HG02588 (cell line): ENCODE measurements at regions not wholly inside any gene's neighbourhood (a gene's known extent, or its start where the extent isn't known, plus 50 kb on each side); places are given as distances from the start of the nearest gene placed in this dataset.

Experiments used
- ATAC-seq: cut with Tn5 transposase; IDR thresholded peaks from one replicate; pipeline ENCODE4 v1.9.1; 2021; ENCODE audit warnings: mild to moderate bottlenecking, moderate library complexity; ENCODE audit not compliant: unreplicated experiment

DNA sequence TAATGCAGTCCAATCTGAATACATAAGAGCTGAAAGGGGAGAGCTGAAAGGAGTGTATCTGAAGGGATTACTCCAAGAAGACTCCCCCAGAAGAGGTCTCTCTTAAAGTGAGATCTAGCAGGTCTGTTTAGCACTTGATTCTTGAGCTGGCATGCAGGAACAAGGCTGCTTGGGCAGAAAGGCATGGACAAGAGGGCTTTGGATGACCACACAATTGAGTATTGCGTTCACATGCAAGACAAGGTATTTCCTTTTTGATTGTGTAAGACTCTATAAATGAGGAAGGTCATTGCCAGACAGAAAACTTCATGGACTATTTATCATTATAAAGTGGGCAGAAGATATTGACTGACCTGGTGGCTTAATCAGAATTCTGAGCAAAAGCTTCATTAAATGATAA is 145.5 kb upstream of the AFF2 start:
- no peak for ATAC-seq

DNA sequence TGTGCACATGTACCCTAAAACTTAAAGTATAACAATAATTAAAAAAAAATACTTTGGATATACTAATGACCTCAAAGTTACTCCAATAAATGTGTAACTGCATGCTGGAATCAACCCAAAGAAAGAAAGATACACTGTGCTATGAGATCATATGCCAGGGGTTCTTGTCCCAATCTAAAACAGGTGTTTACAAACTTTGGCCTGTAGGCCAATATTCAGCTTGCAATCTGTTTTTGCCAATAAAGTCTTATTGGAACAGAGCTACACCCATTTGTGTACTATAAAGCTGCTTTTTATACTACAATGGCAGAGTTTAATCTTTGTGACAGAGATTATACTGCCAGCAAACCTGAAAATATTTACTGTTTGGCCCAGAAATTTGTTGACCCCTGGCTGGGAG is 138.8 kb upstream of the AFF2 start:
- ATAC-seq: no peak

DNA sequence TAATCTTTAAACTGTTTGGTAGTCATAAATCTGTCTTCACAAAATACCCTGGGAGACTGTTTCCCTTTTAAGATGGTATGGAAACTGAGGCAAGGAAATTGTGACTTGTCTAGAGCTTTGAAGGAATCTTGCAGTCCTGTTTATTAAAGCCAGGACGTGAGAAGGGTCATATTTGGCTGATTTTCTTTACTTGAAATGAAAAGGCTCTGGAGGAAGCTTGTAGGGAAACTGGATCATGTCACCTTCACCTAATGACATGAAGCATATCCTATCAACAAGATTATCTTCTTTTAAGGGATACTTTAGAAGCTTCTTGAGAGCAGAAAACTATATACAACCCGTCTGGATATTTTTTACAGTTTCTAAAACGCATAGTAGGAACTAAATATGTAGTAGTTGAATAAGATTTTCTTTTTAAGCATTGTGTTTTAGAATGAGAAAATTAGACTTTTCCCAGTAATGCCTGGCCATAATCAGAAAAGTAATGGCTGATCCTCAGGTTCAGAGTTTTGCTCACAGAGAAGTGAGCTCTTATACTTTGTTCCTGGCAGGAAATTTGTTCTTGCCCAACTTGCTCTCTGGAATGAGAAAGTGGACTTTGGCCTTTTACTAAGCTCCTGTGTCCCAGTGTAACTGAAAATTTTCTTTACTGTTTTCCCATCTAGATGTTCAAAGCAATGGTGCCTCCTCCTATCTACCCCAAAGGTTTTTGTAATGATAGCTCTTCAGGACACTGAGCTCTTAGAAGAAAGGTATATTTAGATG is 136.8 kb upstream of the AFF2 start:
- no peak for ATAC-seq

DNA sequence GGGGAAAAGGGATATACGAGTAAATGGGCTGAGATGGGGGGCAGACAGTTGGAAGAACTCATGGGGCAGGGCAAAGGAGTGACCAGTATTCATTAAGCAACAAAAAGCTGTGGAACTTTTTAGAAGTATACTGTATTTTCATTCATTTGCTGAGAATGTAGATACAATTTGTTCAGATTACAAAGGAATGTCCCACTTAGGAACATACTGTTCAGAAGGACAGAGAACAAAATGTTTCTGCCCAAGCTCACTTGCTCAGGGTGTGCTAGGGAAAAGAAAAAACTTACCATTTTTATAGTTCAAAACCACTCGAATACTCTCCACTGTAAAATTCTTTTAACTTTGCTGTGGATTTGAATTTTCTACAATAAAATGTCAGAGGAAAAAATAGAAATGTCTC is 135.2 kb upstream of the AFF2 start:
- no peak for ATAC-seq

DNA sequence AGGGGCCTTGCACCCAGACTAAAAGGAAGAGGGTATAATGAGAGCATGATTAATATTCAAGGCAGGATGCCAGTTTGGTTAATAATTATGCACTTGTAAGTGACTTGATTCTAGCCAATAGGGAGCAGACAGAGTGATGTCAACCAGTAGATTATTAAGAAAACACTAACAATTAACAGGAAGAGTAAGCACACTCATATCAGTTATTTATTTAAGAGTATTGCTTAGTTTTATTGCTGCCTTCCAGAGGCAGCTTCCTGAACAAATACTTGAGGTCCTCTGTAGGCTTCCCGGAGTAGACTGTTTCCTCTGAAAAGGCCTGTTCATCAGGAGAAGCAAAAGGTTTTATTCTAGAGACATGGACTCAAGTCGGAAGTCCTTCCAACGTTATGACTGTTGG is 129.1 kb upstream of the AFF2 start:
- no peak for ATAC-seq

DNA sequence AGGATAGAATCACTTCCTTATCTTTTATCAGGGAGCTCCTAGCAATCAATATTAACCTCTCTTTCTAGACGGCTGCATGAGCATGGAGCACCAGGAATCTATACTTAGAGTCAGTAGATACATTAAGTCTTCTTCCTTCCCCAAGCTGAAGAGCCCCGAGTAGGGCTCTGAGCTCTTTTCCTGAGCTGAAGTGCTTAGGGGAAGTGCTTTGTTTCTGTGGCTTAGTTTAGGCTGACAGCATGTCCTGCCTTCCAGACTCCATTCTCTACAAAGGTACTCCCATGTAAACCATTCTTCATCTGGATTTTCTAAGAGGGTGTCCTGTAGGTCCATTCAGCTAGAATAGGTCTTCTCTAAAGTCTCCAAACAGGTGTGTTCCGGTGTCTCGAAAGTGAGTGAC is 127.5 kb upstream of the AFF2 start:
- no peak for ATAC-seq

DNA sequence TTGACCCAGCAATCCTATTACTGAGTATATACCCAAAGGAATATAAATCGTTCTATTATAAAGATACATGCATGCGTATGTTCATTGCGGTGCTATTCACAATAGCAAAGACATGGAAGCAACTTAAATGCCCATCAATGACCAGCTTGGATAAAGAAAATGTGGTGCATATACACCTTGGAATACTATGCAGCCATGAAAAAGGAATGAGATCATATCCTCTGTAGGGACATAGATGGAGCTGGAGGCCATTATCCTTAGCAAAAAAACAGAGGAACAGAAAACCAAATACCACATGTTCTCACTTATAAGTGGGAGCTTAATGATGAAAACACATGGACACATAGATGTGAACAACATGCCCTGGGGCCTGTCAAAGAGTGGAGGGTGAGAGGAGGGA is 124.1 kb upstream of the AFF2 start:
- no peak for ATAC-seq

DNA sequence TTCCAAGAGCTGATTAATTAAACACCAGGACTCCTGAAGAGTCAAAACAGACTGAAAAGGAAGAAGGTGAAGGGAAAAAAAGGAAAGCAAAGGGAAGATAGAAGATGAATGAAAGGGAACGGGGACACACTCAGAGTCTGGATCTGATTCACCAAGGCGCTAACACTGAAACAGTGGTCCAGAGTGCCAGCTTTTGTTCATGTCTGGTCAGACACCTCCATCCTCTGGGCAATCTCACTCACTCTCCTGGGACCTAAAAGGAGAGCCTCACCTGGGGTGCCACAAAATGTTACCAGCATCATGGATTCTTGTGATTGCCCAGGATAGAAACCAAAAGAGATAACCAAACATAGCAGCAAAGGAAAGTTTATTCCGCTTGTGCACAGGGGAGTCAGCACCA is 120.3 kb upstream of the AFF2 start:
- peak; percentile 6 for ATAC-seq

DNA sequence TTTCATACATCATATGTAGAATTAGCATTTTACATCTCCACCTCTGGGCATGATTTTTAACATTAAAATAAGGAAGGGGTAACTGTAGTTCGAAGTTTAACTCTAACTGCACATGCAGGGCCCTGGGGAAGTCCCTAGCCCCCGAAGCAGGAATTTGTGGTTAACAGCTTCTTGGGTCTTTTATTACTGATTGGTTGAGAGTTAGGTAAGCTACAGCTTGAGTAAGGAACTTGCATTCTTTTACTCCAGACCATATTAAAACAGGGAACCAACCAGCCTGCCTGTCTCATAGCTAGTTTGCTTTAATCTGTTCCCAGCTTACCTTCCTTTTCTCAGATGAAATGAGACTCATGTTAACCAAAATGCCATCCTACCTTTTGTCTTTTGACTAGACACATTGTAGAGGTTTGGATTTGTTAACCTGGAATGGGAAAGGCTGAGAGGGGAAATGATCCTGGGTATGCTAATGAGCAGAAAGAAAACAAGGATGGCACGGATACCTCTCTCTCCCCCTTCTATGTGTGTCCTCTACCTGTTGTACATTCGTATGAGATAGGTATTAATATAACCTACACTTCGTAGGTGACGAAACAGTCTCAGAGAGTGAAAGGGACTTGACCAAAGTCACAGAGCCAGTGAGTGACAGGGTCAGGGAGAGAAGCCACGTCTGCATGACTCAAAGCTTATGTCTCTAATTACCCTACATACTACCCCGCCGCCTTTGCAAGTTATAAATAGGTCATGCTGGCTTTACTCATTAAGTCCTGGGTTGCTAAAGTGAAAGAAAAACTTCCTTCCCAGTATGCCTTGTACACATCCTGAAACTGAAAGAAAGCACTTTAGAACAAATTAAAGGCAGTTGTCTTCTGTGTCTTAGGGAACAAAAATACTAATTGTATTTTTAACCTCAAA is 119.5 kb upstream of the AFF2 start:
- peak; percentile 92 for ATAC-seq

DNA sequence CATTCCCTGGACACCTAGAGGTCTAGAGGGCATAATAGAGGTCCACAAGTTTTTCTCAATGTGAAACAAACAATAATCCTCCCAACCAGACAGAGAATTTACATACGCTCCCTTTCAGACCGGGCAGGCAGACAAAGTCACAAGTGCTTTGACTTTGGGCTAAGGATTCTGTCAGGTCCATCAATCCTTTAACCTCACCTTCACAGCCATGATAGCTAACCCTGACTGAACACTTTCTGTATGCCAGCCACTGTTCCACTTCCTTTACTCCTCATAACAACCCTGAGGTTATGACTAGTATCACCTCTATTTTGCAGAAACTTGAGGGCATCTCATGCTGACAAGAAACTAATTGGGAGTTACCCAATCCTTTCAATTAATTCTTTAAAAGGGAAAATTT is 118.8 kb upstream of the AFF2 start:
- peak; percentile 29 for ATAC-seq

DNA sequence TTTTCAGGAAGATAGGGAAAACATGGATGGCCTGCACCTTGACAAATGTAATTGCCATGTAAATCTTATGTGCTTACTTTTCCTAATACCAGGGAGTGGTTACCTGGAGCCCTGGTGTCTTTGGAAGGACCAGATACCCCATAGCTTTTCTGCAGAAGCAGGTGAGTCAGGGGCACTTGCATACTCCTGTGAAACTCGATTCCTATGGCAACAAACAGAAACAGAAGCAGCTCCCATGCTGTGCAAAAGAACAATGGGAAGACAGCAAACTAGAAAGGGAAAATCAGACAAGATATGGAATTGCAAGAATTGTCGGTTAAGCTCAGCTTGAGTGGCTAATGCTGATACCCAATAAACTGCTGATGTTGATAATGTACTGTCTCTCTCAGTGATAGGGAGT is 117.4 kb upstream of the AFF2 start:
- ATAC-seq: no peak

DNA sequence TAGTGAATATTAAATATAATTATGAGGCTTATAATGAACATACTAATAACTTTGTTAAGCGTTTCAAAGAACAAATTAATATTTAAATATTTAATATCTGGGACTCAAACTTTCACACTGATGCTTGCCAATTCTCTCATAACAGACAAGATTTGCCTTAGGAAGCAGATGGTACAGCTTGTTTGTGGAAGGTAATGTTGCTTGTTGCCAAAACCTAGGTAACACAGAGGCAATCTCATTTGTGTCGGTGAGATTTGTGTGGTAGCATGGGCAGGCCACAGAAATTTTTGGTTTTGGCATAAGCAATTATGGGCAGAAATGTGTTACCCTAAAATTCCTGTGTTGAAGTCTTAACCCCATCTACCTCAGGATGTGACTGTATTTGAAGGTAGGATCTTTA is 114.9 kb upstream of the AFF2 start:
- ATAC-seq: no peak

DNA sequence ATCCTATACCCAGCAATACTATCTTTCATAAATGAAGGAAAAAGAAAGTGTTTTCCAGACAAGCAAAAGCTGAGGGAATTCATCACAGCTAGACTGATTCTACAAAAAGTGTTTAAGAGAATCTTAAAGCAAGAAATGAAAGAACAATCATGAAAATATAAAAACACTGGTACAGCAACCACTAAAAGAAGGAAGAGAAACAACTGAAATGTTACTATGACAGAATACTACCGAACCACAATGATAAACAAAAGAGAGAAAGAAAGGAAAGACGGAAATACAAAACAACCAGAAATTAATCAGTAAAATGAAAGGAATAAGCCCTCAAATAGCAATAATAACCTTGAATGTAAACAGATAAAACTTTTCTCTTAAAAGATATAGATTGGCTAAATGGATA is 110.8 kb upstream of the AFF2 start:
- no peak for ATAC-seq

DNA sequence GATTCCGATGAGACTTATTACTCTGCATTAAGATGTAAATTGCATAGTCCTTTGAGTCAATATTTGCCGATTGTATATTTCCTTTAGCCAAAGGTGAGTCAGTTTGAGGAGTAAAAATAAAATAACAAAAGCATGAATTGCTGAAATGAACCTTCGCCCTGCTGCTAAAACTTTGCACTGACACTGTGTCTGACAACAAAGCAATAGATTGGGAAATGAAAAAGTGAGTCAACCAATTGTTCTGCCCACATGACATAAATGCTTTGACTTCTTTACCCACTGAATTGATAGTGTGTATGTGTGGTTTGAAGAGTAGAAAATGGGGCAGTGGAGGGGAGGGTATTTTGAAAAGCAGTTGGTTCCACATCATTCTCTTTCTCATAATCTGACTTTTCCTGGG is 88.4 kb upstream of the AFF2 start:
- ATAC-seq: no peak

DNA sequence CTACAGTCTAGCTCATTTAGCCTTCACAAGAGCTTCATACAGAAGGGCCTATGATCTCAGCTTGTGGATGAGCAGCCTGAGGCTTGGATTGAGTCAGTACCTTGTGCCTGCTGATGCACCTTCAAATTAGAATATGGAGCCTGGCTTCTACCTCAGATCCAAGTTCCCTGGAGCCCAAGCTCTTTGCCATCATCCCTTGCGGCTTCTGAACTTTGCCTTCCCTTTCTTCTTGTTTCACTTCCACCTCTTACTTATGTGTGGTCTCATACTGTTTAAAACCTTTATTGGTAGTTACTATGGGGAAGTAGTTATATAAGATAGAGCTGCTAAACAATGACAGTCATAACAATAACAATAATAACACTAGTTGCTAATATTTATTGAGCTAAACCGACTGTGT is 84.3 kb upstream of the AFF2 start:
- no peak for ATAC-seq

DNA sequence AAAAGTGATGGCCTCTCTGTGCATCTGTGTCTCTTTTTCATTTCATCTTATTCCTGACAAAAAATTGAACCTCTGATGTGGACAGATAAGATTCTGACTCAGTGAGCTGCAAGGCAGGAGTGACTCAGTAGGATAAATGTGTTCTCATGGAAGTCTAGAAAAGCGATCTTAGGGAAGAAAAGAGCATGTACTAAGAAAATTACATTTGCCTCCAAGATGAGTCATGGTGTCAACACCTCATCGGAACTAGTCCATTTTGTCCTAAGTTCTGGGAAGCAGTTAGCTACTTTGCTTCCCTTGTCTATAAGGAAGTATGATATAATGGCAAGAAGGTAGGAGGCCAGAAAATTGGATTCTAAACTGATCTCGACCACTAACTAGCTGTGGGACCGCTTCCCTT is 83.5 kb upstream of the AFF2 start:
- no peak for ATAC-seq

DNA sequence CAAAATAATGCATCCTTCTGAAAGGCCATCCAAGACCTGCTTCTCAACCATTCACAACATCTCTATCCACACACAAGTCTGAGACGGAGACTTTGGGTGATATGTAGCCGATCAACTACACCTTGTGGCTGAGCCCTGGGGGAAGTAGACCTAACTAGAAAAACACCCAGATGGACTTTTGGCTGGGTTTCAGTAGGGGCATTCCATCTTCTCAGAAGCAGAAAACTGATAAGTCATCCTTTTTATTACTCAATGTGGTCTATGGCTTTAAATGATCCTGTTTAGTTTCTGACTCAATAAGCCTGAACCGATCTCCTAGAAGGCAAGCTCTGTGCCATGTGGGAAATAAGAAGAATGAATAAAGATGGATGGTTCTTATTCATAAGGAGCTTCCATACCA is 82.5 kb upstream of the AFF2 start:
- no peak for ATAC-seq

DNA sequence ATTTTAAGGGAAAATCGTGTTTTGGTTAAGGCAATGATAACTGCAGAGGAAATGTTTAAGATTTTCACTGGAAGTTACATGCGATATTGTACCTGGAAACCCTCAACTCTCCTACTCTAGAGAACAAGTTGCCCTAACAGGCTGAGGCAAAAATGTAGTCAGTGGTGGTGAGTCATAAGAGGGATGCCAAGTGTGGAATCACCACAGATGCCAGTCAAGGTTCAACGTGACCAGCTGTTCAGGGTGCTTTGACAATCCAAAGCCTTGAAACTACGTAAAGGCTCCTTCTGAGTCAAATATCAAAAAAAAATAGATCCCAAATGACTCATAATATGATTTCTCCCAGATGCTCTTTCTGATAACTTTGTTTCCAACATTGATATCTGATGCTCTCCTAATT is 77.9 kb upstream of the AFF2 start:
- ATAC-seq: no peak

DNA sequence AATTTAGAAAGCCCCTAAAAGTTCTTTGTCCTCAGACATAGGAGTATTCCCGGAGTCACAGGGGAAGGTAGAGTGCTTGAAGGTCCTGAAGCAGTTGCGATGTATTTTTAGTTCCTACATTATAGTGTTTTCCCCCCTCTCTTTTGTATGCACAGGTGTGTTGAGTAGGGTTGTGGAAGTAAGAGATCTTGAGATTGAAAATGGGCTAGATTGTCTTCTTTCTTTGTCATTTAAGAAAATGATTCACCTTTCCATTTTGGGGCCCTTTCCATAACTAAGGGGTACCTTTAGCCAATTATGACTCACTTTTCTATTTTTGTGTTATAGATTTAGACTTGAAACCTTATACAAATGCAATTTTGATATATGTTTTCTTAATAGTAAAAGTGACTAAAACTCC is 75.8 kb upstream of the AFF2 start:
- ATAC-seq: no peak

DNA sequence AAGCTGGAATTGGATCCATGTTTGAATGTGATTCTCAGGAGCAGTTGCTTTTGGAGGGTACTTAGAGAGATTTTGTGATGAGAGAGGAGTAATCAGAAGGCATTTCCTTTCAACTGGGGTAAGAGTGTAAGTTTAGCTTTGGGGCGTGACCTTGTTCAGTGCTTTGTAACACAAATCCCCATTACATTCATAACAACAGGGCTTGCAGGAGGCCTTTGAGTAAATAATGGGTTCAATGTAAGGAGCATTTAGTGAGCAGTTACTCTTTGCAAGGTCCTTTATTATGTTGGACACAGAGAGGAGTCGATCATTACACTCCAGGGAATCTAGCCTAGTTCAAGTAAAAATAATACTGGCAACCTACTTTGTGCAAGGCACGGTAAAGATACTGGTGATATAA is 74.0 kb upstream of the AFF2 start:
- ATAC-seq: no peak

DNA sequence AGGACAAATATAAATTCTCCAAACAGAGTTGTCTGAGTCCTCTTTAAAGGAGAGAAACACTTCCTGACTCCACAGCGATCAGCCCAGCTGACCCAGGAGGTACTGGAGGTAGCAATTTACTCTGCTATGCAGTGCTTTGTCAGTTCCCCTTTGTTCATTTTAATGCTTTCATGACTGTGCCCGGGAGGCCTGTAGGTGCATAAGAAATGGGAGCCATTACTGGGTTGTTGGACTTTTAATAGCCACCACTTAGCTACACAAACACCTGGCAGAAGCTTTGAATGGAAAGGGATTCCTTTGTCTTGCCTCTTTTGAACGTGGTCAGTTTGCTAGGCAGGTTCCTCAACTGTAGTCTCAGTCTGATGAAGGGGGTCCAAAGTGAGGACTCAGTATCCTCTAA is 59.0 kb upstream of the AFF2 start:
- ATAC-seq: no peak

DNA sequence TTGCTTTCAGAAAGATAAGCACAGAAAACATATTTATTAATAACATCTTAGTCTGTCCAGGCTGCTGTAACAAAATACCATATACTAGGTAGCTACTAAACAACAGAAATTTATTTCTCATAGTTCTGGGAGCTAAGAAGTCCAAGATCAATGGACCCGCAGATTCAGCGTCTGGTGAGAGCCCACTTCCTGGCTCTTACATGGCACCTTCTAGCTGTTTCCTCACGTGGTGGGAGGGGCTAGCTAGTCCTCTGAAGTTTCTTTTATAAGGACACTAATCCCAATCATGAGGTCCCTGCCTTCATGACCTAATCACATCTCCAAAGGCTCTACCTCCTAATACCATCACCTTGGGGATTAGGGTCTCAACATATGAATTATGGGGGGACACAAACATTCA is 57.2 kb upstream of the AFF2 start:
- no peak for ATAC-seq
